ENCODE measurements at regions not wholly inside any gene's neighbourhood (a gene's known extent, or its start where the extent isn't known, plus 50 kb on each side); places are given as distances from the start of the nearest gene placed in this dataset.

- Histone ChIP-seq H4K20me1 (ENCODE audit: insufficient read depth, low read length) (no peaks in the 10 kb centered on the region), H2AFZ (ENCODE audit: low read length) (no peak overlapping the region), H3K4me2 (ENCODE audit: insufficient read depth, low read length) (no peak overlapping the region), H3K4me1 (ENCODE audit: insufficient read depth, low read length) (peaks cover 2% of the 10 kb centered on the region), H3K27ac (ENCODE audit: low read depth, low read length) (no peak overlapping the region), H3K9me3 (ENCODE audit: low read depth, low read length) (no peaks in the 10 kb centered on the region), H3K79me2 (ENCODE audit: insufficient read depth, low read length) (no peaks in the 10 kb centered on the region), H3K4me3 (ENCODE audit: insufficient read depth, low read length) (no peak overlapping the region), H3K36me3 (ENCODE audit: insufficient read depth, low read length) (no peaks in the 10 kb centered on the region), H3K27me3 (ENCODE audit: insufficient read depth, low read length) (no peaks in the 10 kb centered on the region)
- TF ChIP-seq, protein P1, sequence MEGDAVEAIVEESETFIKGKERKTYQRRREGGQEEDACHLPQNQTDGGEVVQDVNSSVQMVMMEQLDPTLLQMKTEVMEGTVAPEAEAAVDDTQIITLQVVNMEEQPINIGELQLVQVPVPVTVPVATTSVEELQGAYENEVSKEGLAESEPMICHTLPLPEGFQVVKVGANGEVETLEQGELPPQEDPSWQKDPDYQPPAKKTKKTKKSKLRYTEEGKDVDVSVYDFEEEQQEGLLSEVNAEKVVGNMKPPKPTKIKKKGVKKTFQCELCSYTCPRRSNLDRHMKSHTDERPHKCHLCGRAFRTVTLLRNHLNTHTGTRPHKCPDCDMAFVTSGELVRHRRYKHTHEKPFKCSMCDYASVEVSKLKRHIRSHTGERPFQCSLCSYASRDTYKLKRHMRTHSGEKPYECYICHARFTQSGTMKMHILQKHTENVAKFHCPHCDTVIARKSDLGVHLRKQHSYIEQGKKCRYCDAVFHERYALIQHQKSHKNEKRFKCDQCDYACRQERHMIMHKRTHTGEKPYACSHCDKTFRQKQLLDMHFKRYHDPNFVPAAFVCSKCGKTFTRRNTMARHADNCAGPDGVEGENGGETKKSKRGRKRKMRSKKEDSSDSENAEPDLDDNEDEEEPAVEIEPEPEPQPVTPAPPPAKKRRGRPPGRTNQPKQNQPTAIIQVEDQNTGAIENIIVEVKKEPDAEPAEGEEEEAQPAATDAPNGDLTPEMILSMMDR (IDR thresholded peaks at IDR 0.05; ENCODE audit: extremely low read depth, low read depth, low read length), result no peak
- no peak for DNase-seq (ENCODE audit: insufficient read length, low spot score, missing footprints)
These were observed 62.5 kb upstream of the NFE2L2 start for GRCh38 chr2:177327009-177327408.

GRCh38 chr2:177328056-177328455 is 63.5 kb upstream of the NFE2L2 start:
- peaks cover 3% of the 10 kb centered on the region for H3K4me1 ChIP-seq (ENCODE audit: insufficient read depth, low read length)
- DNase-seq (ENCODE audit: insufficient read length, low spot score, missing footprints), result no peak
- TF ChIP-seq, protein P1 (IDR thresholded peaks at IDR 0.05; ENCODE audit: extremely low read depth, low read depth, low read length), result no peak
- H3K27me3 ChIP-seq (ENCODE audit: insufficient read depth, low read length), result no peaks in the 10 kb centered on the region
- H3K79me2 ChIP-seq (ENCODE audit: insufficient read depth, low read length), result no peaks in the 10 kb centered on the region
- no peaks in the 10 kb centered on the region for H3K9me3 ChIP-seq (ENCODE audit: low read depth, low read length)
- H3K4me2 ChIP-seq (ENCODE audit: insufficient read depth, low read length), result no peak overlapping the region
- no peak overlapping the region for H3K27ac ChIP-seq (ENCODE audit: low read depth, low read length)
- H4K20me1 ChIP-seq (ENCODE audit: insufficient read depth, low read length), result no peaks in the 10 kb centered on the region
- no peak overlapping the region for H3K4me3 ChIP-seq (ENCODE audit: insufficient read depth, low read length)
- H3K36me3 ChIP-seq (ENCODE audit: insufficient read depth, low read length), result no peaks in the 10 kb centered on the region
- H2AFZ ChIP-seq (ENCODE audit: low read length), result no peak overlapping the region

GRCh38 chr2:177329064-177329463 is 63.5 kb upstream of the AGPS start:
- no peak overlapping the region for H2AFZ ChIP-seq (ENCODE audit: low read length)
- no peak for DNase-seq (ENCODE audit: insufficient read length, low spot score, missing footprints)
- H3K27ac ChIP-seq (ENCODE audit: low read depth, low read length), result no peak overlapping the region
- H4K20me1 ChIP-seq (ENCODE audit: insufficient read depth, low read length), result no peaks in the 10 kb centered on the region
- H3K4me3 ChIP-seq (ENCODE audit: insufficient read depth, low read length), result no peak overlapping the region
- H3K27me3 ChIP-seq (ENCODE audit: insufficient read depth, low read length), result no peaks in the 10 kb centered on the region
- no peaks in the 10 kb centered on the region for H3K36me3 ChIP-seq (ENCODE audit: insufficient read depth, low read length)
- peaks cover 3% of the 10 kb centered on the region for H3K4me1 ChIP-seq (ENCODE audit: insufficient read depth, low read length)
- H3K4me2 ChIP-seq (ENCODE audit: insufficient read depth, low read length), result no peak overlapping the region
- no peaks in the 10 kb centered on the region for H3K9me3 ChIP-seq (ENCODE audit: low read depth, low read length)
- H3K79me2 ChIP-seq (ENCODE audit: insufficient read depth, low read length), result no peaks in the 10 kb centered on the region
- TF ChIP-seq, protein P1 (IDR thresholded peaks at IDR 0.05; ENCODE audit: extremely low read depth, low read depth, low read length), result no peak

GRCh38 chr2:177331466-177331997 is 61.0 kb upstream of the AGPS start:
- H3K4me3 ChIP-seq (ENCODE audit: insufficient read depth, low read length), result no peak overlapping the region
- H3K36me3 ChIP-seq (ENCODE audit: insufficient read depth, low read length), result no peaks in the 10 kb centered on the region
- peak overlapping the region; percentile 4 for H3K27ac ChIP-seq (ENCODE audit: low read depth, low read length)
- peak overlapping the region; percentile 64 for H2AFZ ChIP-seq (ENCODE audit: low read length)
- TF ChIP-seq, protein P1 (IDR thresholded peaks at IDR 0.05; ENCODE audit: extremely low read depth, low read depth, low read length), result no peak
- H3K79me2 ChIP-seq (ENCODE audit: insufficient read depth, low read length), result no peaks in the 10 kb centered on the region
- no peaks in the 10 kb centered on the region for H3K27me3 ChIP-seq (ENCODE audit: insufficient read depth, low read length)
- no peaks in the 10 kb centered on the region for H4K20me1 ChIP-seq (ENCODE audit: insufficient read depth, low read length)
- no peak overlapping the region for H3K4me2 ChIP-seq (ENCODE audit: insufficient read depth, low read length)
- H3K4me1 ChIP-seq (ENCODE audit: insufficient read depth, low read length), result peaks cover 3% of the 10 kb centered on the region
- no peaks in the 10 kb centered on the region for H3K9me3 ChIP-seq (ENCODE audit: low read depth, low read length)
- DNase-seq (ENCODE audit: insufficient read length, low spot score, missing footprints), result no peak
